A673 (cell line): ENCODE measurements at regions not wholly inside any gene's neighbourhood (a gene's known extent, or its start where the extent isn't known, plus 50 kb on each side); places are given as distances from the start of the nearest gene placed in this dataset.

ENCODE experiments used
- BruUV-seq: library from RNA; stranded (reverse); fragments of 400-500 nt; replicated peaks from 2 replicates; lab custom pipeline; 2021; lab: Mats Ljungman, UMichigan
- CTCF ChIA-PET: fragments of 300-600 bp; sonication (Branson Sonifier 250); formaldehyde crosslinking; loops from one replicate; lab custom pipeline; 2022; ENCODE audit warnings: antibody characterized with exemption; lab: Charles Lee
- POLR2A ChIA-PET: fragments of 300-600 bp; sonication (Branson Sonifier 250); formaldehyde crosslinking; loops from one replicate; lab custom pipeline; 2022; ENCODE audit warnings: antibody characterized with exemption; ENCODE audit not compliant: low non-redundant PET; lab: Charles Lee
- DNase-seq: peaks from one replicate; pipeline ENCODE4 v3.0.0-alpha.2; 2015; ENCODE audit warnings: low spot score
- H3K27ac ChIP-seq: fragments of 200-600 bp; sonication (generic); 2 replicates; pipeline ENCODE4 v1.5.1; 2016; ENCODE audit warnings: mixed run types, low read depth, mild to moderate bottlenecking, mixed read lengths, antibody characterized with exemption, low read length; ENCODE audit not compliant: poor library complexity, severe bottlenecking
- H3K27me3 ChIP-seq: fragments of 200-600 bp; sonication (generic); replicated peaks from 2 replicates; pipeline ENCODE4 v1.6.1; 2017; ENCODE audit warnings: mixed run types, low read depth, mild to moderate bottlenecking, mixed read lengths, antibody characterized with exemption, low read length; ENCODE audit not compliant: insufficient read depth, poor library complexity
- H3K36me3 ChIP-seq: fragments of 200-600 bp; sonication (generic); 2 replicates; pipeline ENCODE4 v1.6.1; 2016; ENCODE audit warnings: mixed run types, mild to moderate bottlenecking, mixed read lengths, antibody characterized with exemption, low read length; ENCODE audit not compliant: insufficient read depth, poor library complexity, severe bottlenecking
- H3K4me1 ChIP-seq: fragments of 200-600 bp; sonication (generic); 2 replicates; pipeline ENCODE4 v1.6.1; 2017; ENCODE audit warnings: mixed run types, mild to moderate bottlenecking, mixed read lengths, antibody characterized with exemption, low read length; ENCODE audit not compliant: insufficient read depth, poor library complexity, severe bottlenecking
- H3K4me3 ChIP-seq: fragments of 200-600 bp; sonication (generic); 2 replicates; pipeline ENCODE4 v1.5.1; 2016; ENCODE audit warnings: low read depth, mixed run types, mild to moderate bottlenecking, mixed read lengths, low read length; ENCODE audit not compliant: poor library complexity, severe bottlenecking
- H3K9me3 ChIP-seq: fragments of 200-600 bp; sonication (generic); 2 replicates; pipeline ENCODE4 v1.6.1; 2016; ENCODE audit warnings: mixed run types, low read depth, mild to moderate bottlenecking, mixed read lengths, antibody characterized with exemption, low read length; ENCODE audit not compliant: poor library complexity, severe bottlenecking
- CTCF ChIP-seq: fragments of 300-800, 200-600 bp; sonication (generic); conservative IDR thresholded peaks from 2 replicates; pipeline ENCODE4 v1.5.1; 2017; ENCODE audit warnings: low read depth, mild to moderate bottlenecking, antibody characterized with exemption, low read length, moderate library complexity, mixed read lengths
- EZH2 ChIP-seq: fragments of 200-600 bp; sonication (generic); IDR thresholded peaks from 2 replicates; pipeline ENCODE4 v1.6.1; 2017; ENCODE audit warnings: borderline replicate concordance, low read depth, mild to moderate bottlenecking, mixed read lengths, antibody characterized with exemption, low read length; ENCODE audit not compliant: poor library complexity, severe bottlenecking
- intact Hi-C: fragments of 100-400 bp; cut with micrococcal nuclease; formaldehyde crosslinking; loops from one replicate; pipeline ENCODE4 v1.10.0; 2022; ENCODE audit not compliant: unreplicated experiment

GRCh38 chr13:24065176-24065575 is 95.3 kb upstream of the SPATA13 start:
- Histone ChIP-seq H3K36me3 (no peaks in the 10 kb centered on the region), H3K27ac (no peak overlapping the region), H3K4me3 (no peak overlapping the region), H3K4me1 (no peaks in the 10 kb centered on the region), H3K9me3 (no peaks in the 10 kb centered on the region), H3K27me3 (no peaks in the 10 kb centered on the region)
- ChIA-PET POLR2A (no interaction called here), CTCF (no interaction called here)
- DNase-seq = no peak
- no peak for TF ChIP-seq CTCF
- BruUV-seq = no TSS peak
- intact Hi-C loops = no loop called here

GRCh38 chr13:24066405-24067295 is 93.9 kb upstream of the SPATA13 start:
- no peaks in the 10 kb centered on the region for H3K27me3 ChIP-seq
- BruUV-seq = no TSS peak
- ChIA-PET POLR2A (no interaction called here), CTCF (no interaction called here)
- TF ChIP-seq EZH2 (no peak), CTCF (no peak)
- H3K36me3 ChIP-seq = no peaks in the 10 kb centered on the region
- no peaks in the 10 kb centered on the region for H3K4me1 ChIP-seq
- H3K4me3 ChIP-seq = no peak overlapping the region
- no peak overlapping the region for H3K27ac ChIP-seq
- DNase-seq = no peak
- H3K9me3 ChIP-seq = no peaks in the 10 kb centered on the region
- intact Hi-C loops = no loop called here

- intact Hi-C loops = no loop called here
- no TSS peak for BruUV-seq
- ChIA-PET CTCF (no interaction called here), POLR2A (interaction anchor here (0.7 kb wide), 1 partner anchor 1395 kb away, joined by 3 read pairs; no protein-coding TSS in a partner anchor)
- H3K4me1 ChIP-seq = no peaks in the 10 kb centered on the region
- DNase-seq = no peak
- no peak overlapping the region for H3K27ac ChIP-seq
- H3K27me3 ChIP-seq = no peaks in the 10 kb centered on the region
- H3K4me3 ChIP-seq = no peak overlapping the region
- TF ChIP-seq CTCF = no peak
- TF ChIP-seq EZH2 = no peak
- no peaks in the 10 kb centered on the region for H3K9me3 ChIP-seq
- H3K36me3 ChIP-seq = no peaks in the 10 kb centered on the region
Measured at GRCh38 chr13:24068472-24068871, 92.0 kb upstream of the SPATA13 start.
